ENCODE measurements at regions not wholly inside any gene's neighbourhood (a gene's known extent, or its start where the extent isn't known, plus 50 kb on each side); places are given as distances from the start of the nearest gene placed in this dataset.

DNA sequence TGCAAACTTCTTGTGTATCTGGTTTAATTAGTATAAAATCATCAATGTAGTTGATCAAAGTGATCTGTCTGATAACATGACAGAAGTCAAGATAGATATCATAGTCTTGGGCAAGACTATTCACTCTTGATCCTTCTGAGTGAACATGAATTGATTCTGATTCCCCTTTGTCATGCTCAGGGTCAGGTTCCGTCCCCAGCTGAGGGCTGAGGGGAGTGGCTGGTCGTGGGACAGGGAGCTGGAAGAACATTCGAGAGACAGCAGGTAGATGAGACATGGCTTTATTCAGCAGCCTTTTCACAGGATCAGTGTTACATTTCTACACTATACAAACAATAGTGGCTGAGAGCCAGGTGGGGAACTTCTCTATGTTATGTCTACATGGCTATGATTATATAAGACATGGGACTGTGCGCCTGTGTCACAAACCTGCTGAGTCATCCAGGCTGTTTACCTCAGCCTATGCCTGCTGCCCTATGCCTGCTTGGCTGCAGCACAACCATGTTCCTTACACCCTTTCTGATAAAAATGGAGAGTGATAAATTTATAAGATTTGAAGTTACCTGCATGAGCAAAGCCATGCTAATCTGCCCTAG lies 586.9 kb upstream of the NR3C2 start:
- no peak for DNase-seq

DNA sequence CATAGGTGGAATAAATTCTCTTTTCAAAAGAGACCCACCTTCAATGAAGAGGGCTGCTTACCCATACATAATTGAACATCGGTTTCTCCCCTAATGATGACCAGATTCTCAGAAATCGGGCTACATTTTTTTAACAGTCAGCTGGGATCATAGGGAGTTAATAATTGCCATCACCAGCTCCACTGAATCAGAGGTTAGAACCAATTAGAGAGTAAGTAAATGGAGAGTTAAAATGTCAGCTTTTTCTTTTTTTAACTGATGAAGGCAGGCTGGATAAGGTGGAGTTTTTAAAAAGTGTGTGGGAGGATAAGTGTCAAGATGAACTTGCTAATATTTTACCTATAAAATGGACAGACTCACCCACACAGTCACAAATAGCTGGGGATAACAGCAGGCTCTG lies 584.5 kb upstream of the NR3C2 start:
- no peak for DNase-seq

DNA sequence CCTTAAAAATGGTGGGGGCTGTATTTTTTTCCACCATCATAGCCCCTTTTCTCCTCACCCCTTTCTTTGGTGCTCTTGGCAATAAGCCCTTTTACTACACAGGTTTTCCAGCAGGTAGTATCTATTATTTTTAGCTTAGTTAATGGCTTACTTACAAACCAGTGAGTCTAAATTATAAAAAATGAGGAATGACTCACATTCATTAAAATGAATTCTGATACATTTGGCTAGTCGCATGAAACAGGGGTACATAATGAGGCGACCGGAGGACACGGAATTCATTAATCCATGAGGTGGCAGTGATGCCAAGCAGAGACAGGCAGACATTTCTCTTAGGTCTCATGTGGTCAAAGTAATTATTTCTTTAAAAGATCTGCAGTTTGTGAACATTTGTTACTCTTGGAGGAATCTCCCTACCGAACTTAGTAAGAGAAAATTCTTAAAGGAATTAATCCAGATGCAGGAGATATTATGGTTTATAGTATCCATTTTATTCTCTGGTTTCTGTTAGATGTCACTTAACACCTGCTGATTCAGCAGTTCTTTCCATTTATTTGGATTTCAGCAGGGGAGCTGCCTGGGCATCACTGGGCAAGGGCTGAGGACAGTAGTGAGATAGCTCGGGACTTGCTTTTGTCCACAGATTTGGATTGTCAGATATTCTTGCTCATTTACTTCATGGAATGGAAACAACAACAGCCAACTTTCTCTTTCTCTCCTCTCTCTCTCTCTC lies 575.0 kb upstream of the NR3C2 start:
- DNase-seq, result no peak

DNA sequence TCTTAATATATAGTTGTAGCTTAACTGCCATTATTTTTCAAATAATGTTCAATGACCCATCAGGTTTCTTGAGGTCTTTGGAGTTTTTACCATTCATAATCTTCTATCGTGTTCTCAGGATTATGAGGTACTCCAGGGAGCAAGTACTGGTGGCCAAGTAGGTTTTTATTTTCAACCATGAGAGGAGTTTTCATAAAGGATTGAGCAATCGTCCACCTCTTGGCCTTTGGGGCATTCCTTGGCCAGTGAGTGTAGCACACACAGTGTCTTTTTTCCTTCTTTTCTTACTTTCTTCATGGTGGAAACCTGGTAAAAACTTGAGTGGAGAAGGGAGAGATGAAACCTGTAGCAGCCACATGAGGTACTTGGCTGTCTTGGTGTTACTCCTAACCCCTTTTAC lies 567.0 kb upstream of the NR3C2 start:
- DNase-seq, result no peak

DNA sequence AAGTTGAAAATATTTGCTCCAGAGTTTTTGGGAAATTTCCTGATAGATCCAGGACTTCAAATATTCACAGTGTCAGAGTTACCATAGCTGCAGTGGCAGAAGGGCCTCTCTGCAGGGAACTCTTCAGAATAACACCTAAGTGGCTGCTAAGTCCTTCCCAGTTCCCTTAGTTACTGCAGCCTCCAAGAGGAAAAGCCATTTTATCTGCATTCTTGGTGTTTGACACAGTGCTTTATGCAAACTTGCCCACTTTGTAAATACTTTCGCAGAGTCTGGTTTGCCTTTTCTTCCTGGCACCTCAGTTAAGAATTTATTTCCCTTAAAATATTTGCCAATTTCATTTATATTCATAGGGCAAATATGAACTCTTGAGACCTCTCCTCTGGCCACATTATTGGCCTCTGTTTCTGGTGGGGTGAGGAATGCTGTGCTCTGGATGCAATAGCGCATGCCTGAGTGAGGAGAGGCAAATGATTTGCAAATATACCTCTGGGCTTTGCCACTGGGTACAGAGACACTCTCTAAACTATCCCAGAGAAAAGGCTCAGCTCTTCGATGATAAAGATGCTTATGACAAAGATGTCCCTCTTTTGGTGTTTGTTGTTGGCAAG lies 566.3 kb upstream of the NR3C2 start:
- DNase-seq, result no peak

DNA sequence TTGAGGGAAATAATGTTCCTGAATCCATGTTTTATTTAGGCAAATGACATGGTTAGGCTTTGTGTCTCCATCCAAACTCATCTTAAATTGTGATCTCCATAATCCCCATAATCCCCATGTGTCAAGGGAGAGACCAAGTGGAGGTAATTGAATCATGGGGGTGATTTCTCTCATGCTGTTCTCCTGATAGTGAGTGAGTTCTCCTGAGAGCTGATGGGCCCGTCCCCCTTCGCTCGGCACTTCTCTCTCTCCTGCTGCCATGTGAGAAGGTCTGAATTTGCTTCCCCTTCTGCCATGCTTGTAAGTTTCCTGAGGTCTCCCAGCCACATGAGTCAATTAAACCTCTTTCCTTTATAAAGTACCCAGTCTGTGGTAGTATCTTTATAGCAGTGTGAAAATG lies 563.0 kb upstream of the NR3C2 start:
- DNase-seq, result no peak

DNA sequence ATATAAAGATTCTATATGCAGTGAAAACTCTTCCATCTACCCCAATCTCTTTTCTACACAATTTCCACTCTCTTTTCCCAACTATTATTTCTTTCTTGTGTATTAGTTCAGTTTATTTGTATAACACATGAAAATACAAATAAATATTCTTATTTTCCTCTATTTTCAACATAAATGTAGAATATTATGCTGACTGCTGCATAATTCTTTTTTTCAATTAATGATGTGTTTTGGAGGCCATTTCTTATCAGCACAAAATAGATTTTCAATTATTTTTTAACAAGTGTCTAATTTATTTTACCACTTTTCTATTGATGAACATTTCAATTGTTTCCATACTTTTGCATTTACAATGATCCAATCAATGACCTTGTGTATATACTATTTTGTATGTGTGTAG lies 557.7 kb upstream of the NR3C2 start:
- no peak for DNase-seq

DNA sequence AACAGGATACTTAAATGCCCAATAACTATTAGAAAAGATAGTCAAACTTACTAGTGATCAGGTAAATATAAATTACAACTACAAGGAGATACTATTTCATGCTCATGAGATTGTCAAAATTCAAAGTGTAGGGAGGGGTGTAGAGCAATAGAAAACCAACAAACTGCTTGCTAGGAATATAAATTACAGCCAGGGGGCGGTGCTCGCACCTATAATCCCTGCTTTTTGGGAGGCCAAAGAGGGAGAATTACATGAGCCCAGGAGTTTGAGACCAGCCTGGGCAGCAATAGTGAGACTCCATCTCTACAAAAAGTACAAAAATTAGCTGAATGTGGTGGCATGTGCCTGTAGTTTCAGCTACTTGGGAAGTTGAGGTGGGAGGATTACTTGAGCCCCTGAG lies 556.5 kb upstream of the NR3C2 start:
- peak in 1 of 2 experiments; percentile 4 for DNase-seq

DNA sequence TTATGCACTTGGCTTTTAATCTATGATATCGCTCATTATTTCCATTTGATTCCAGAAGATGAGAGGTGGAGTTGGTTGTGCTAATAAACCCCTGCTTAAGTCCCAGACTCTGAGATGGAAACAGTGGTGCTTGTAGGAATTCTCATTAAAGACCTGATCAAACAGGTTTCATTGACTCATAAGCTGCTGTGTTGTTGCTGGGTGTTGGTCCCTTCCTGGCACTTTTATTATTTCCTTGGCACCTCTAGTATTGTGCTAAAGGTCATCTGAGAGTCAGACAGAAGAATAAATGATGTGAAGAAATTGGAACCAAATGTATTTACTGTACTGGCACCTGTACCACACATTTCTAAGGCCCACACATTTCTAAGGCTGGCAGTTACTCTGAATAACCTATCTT lies 544.7 kb upstream of the NR3C2 start:
- DNase-seq, result no peak

DNA sequence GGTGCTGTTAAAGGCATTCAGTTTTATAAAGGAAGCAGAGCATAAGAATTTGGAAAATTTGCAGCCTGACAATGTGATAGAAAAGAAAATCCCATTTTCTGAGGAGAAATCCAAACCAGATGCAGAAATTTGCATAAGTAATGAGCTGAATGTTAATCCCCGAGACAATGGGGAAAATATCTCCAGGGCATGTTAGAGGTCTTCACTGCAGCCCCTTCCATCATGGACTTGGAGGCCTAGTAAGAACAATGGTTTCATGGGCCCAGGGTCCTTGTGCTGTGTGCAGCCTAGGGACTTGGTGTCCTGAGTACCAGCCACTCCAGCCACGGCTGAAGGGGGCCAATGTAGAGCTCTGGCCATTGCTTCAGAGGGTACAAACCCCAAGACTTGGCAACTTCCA lies 542.7 kb upstream of the NR3C2 start:
- no peak for DNase-seq

DNA sequence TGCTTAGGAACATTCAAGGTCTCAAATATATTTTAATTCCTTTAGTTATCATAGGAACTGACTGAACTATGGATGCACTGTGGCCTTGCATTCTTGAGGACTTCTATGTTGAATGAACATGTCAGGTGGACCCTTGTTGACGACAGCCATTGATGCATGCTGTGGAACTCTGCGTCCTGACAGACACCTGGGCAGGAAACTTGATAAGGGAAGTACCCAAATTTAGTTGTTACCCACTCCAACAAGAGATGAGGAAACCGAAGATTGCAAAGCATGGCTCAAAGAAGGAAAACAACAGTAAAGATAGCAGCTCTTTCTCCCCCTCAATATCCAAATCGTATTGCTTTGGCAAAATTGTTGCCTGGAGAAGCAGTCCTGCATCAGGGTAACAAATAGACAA lies 540.0 kb upstream of the NR3C2 start:
- no peak for DNase-seq

DNA sequence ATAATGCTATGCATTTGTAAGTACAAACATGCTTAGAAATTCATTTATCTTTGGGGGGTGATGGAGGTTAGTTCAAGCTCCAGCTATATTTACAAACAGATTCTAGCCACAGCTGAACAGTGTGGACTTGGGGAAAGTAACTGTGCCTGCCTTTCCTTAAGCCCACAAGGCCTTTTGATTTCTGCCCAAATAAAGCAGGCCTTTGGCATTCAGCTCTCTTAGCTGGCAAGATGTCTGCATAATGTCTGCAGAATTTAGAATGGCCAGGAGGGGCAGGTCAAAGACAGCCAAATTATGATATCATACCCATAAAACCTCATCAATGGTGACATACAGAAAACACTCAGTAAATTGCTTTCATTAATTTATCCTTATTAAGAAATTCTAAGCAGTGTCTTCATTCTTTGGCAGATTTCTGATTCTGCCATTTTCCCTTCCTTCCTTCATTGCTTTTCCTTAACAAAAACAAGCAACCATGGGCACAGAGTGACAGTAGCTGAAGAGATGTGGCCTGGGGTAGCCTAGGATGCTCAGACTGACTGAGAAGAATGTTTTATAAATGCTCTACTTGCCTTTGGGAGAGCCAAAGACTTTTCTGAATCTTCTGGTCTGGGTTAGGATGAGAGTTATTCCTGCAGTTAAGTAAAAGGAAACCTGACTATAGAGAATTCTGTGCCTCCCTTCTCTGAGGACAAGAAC lies 538.7 kb upstream of the NR3C2 start:
- no peak for DNase-seq

DNA sequence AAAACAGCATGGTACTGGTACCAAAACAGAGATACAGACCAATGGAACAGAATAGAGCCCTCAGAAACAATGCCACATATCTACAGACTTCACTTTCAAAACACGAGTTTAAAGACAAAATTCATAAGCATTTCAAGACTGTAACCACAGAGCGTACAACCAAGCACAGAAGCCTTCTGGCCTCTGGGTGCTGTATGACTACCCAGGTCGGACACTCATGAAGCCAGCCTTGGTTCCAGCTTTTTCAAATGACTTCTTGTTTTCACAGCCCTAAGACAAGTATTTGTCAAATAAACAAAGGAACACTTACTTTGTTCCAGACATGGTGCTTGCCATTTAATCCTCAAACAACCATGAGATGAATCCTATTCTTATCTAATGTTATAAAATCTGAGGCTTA lies 536.1 kb upstream of the NR3C2 start:
- DNase-seq, result no peak

DNA sequence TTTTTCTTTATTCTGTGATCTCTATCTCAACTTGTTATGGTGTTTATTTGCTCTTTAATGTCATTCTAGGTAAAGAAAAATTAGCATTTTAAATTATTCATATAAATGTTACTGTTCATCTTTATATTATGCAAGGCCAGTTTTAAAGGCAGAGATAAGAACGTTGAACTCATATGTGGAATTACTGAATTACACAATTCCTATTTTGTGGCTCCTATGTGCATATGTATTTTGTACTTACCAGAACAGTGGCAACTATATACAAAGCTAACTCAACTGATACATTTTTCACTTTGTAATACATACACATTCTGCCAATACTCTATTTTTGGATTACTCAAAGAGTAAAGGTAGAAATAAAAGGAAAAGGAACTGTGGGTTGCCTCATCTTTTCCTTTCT lies 533.2 kb upstream of the NR3C2 start:
- no peak for DNase-seq

DNA sequence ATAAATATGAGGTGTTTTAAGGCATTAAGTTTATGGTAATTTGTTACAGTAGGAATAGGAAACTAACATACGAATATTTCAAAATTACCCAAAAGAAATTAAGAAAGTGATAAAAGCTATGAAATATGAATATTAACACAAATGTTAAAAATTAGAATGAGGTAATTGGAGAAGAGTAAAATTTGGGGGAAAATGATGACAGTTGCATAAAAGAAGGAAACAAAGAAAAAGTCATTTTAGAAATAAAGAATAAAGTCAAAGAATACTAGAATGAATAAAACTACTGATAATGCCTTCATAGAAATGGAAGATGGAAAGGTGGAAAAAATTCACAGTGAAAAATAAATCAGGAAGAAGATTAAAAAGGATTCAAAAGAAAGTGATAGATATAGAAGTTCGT lies 522.9 kb upstream of the NR3C2 start:
- DNase-seq, result no peak

DNA sequence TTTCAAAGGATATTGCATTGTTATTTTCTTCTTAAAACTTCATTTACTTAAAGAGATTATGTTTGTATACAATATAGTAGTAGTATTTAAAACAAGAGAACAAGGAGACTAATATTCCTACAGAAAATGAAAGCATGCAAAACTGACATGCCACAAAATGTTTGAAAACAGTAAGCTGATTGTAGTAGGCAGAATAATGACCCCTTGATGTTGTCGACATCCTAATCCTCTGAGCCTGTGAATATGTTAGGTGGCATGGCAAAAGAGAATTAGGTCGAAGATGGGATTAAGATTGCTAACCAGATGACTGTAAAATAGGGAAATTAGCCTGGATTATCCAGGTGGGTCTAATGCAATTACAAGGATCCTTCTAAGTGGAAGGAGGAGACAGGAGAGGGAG lies 522.2 kb upstream of the NR3C2 start:
- DNase-seq, result no peak

DNA sequence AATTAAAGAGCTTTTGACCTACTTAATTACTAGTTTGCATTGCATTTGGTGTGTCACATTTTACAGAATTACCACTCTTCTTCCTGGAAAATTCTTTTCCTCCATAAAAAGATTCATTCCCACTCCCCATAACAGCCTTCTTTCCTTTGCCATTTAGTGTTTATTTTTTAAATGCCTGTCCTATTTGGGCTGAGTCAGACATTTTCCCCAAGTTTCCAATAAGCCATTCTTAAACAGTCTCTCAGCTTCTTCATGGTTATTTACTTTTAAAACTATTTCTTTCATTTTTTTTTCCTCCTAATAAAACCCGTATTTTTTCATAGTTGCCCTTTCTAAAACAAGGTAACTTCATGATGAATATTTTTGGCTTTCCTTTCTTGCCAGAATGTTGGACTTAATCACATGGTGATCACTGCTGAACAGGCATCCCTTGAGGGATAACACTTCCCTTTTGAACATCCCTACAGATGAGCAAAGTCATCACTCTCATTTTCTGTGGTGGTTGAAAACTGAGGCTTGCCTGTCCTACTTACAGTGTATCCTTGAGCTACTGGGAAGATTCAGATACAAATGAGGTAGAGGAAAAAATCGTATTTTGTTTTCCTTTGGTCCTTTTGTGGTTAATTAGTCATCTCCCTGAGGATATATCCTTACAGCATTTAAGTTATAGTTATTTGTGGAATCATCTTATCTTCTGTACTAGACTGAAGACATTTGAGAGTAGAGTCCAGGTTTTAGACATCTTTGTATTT lies 520.5 kb upstream of the NR3C2 start:
- DNase-seq, result no peak

DNA sequence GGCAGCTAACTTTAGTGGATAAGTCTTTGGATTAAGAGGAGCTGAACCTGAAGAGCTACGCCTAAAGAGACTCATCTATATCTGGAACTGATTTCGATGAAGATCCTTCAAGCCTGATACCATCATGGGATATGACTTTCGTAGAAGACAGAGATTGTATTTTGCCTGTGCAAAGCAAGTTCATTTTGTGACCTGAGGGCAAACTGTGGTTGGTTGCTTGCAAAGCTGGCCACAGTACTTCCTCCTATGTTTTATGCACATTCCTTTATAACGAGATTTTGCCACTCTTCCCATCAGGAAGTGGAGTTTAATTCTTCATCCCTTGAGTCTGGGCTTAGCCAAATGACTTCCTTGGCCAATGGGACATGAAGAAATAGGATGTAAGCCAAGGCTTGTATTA lies 519.3 kb upstream of the NR3C2 start:
- DNase-seq, result no peak

DNA sequence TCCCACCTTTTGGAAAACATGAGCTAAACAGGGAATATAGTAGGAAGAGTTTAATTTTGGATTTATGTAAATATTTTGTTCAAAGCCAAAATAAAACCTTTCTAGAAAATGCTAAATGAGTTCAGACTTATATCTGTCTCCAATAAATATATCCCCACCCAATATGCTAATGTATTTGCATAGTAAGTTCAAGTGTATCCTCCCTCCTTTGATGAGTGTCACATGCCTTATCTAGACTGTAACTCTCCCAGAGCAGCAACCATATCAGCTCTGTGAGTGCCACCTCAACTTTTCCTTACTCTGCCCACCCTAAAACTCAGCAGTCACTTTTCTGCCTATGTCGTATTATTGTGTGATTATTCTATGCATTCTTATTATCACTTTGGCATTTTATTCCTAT lies 516.1 kb upstream of the NR3C2 start:
- no peak for DNase-seq

DNA sequence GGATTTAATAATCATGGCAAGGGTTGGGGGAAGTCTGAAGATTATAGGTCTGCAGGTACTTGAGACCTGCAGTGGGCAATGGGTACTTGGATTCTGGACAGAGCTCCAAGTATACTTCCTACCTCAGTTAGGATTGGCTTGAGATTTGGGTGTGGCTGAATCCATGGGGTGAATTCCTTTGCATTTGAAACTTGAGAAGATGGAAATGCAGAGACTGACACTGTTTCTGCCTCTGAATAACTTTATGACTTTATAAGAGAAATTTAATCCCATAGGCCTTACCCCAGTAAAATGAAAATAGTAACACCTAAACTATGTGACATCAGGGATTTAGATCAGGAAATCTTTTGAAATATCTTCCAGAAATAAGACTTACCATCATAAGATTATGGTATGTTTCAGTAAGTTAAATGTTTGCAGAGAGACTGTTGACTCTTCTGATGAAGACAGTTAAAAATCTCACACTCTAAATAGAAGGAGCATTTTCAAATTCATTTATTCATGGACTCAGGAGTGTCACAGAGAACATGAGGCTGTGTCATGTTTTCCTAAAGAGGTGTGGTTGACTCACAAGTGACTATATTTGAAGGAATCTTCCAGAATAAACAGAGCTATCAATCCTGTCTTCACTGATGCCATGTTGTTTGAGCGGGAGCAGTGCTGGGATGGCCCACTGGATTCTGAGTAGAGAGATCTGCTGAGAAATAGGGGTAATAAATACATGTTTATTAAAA lies 513.5 kb upstream of the NR3C2 start:
- DNase-seq, result no peak

DNA sequence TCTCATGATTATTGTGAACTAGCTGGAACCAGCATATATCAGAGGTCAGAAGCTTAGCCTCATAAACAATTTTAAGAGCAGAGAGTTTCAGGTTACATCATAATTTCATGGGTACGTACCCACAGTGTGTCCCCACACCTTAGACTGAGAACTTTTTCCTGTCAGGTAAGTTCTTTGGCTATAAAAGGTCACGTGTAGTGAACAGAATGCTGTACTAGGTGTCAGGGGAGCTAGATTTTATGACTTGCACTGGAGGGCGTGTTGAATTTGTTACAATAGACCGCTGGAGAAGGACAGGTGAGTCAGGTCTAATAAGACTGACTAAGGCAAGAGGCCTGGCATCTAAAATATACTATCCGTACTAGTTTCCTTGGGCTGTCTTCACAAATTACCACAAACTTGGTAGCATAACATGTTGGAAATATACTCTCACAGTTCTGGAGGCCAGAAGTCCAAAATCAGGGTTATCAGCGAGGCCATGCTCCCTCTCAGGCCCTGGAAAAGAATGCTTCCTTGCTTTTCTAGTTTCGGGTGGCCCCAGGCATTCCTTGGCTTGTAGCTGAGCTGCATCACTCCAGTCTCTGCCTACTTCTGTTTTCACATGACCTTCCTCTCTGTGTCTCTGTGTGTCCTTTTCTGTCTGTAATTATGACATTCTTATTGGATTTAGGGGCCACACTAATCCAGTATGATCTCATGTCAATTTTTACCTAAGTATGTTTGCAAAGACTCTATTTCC lies 512.0 kb upstream of the NR3C2 start:
- no peak for DNase-seq

DNA sequence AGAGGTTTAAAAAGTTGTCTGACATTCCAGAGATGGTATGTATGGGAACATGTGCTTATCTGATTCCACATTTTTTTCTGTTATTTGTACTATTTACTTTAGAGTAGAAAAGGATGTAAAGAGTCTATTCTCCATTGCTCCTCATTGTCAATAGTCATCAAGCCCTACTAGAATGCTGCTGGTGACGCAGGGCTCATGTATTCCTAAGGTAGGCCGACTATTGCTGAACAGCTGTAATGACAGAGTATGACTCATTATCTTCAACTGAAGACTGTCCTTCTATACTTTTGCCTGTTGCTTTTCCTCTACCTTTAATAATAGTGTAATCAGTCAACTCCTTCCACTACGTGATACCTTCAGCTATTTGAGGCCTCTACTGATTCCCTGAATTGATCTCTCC lies 509.1 kb upstream of the NR3C2 start:
- DNase-seq, result no peak
